SIG-M5 treated with dmso at 0.1 percent for 504 hours (cell line): ENCODE measurements at regions not wholly inside any gene's neighbourhood (a gene's known extent, or its start where the extent isn't known, plus 50 kb on each side); places are given as distances from the start of the nearest gene placed in this dataset.

Experiments
- DNase-seq: peaks from one replicate; lab custom pipeline; 2025; ENCODE audit not compliant: unreplicated experiment; lab: John Stamatoyannopoulos, UW

DNA sequence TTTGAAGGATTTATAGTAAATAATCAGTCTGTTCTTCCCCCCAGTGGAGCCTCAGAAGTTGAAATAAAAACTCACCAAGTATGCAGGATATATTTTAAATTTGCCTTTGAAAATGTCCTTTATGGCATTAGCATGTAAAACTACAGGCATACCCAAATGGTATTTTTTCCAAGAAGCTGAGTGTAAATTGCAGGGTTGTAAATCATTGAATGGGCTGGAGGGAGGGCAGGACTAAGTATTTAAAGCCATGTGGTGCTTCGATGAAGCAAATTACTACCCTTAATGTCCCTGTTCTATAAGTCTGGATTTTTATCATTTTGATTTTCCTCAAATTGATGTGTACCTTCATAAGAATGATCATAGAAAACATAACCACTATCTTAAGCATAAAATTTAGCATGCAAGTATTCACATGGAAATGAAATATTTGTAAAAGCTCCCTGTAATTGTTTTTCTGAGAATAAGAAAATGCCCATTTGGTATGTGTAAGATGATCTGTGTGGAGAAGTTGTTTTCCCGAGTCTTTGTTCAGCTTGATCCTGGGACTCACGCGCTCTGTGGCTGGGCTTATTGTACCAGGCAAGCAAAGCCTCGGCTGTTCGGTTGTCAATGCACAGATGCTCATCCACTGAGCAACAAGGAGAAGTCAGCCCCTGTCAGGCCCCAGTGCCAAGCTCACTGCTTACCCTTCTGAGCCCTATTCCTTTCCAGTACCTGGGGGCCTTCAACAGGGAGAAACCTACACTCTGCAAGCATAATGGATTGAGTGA, 66.7 kb downstream of the CD164 start:
- no peak for DNase-seq

- no peak for DNase-seq
Observed at GRCh38 chr6:109314313-109314712, 68.0 kb downstream of the CD164 start.

GRCh38 chr6:109313139-109313538, 69.1 kb downstream of the CD164 start:
- DNase-seq: no peak

DNA sequence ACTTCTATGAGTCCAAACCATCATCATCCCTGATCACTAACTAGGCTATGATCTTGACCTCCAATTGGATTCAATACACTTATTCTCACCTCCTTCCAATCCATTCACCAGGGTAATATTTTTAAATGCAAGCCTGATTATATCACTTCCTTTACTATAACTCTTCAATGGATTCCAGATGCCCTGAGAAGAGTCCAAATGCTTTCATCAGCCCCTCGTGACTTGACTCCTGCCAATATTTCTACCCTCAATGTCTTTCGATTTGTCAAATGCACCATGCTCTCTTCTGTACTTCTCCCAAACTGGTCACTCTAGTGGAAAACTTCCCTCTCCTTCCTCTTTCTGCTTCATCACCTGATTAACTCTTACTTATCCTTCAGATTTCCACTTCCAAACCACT, 70.8 kb downstream of the CD164 start:
- DNase-seq: no peak

DNA sequence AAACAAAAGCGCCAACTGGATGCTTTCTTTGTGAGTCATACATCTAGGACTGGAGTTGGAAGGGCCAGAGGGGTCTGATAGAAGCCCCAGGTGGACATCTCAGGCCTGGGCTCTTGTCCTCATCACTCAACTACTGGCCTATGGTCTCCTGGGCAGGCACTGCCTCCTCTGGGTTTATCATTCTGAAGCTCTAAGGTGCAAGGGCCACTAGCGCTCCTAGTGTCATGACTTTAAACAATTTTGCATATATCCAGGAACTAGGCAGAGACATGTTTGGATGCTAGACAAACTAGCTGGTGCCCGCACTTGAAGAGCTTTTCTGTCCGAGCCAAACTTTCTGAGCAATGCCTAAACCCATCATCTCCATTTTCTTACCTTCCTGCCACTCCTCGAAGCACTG, 72.3 kb downstream of the CD164 start:
- no peak for DNase-seq

- DNase-seq: peak; percentile 38
Observed at GRCh38 chr6:109308018-109308492, 74.2 kb downstream of the CD164 start.

- DNase-seq: no peak
Observed at GRCh38 chr6:109306733-109307132, 75.5 kb downstream of the CD164 start.

DNA sequence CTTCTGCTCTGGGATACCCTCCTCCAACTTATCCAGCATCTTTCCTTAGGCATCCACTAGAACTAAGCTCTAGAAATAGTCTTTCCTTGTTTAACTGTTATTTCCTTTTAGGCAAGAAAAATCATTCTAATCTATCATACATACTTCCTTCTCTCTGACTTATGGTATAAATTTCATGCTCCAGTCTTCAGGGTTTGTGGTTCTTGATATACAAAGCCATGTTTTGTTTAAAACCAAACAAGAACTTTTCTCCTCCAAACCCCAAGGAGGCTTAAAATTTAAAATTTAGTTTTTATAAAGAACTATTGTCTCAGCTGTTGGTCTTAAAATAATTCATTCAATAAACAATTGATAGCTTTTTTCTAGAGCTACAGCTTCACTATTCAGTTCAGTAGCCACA, 77.2 kb downstream of the CD164 start:
- no peak for DNase-seq

DNA sequence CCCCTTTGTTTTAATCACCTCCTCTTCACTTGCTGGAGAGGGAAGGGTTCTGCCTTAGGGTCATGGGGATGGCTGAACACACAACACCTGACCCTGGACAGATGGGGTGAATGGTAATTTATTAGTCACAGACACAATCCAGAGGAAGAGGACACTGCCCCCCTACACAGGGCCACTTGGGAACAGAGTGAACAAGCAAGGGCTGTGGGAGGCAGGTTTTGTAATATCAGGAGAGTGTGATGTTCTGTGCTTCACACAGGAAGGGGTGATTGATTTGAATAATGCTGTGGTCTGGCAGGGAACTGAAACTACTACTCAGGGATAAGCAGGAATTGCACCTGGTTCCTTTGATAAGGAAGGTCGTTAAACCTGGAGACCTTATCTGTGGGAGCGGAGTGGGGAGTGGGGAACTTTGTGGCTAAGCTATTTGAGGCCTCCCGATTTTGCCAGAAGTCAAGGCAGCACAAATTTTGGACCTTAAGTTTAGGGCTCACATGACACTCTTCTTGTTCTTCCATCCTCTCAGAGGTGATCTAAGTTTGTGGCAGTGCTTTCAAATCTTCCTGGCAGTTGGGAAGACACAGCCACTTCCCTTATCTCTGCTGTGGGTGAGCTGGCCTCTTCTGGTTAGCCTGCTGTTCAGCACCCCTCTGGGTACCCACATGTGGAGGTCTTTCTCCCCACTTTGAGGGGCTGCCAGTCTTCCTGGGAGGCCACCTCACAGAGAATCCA, 77.8 kb downstream of the CD164 start:
- no peak for DNase-seq

GRCh38 chr6:109303640-109304283, 78.5 kb downstream of the CD164 start:
- DNase-seq: no peak

DNA sequence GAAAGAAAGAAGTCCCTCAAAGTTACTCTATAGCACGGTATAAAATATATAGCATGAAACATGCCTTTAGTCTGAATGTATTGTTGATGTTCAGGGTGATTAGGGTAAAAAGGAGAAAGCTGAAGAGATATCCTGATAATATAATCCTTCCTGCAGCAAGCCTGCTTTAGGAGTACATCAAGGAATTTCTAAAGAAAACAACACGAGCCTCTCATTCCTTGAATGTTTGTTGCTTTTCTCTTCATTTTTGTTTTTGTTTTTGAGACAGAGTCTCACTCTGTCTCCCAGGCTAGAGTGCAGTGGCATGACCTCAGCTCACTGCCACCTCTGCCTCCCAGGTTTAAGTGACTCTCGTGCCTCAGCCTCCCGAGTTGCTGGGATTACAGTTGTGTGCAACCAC, 79.1 kb downstream of the CD164 start:
- no peak for DNase-seq

GRCh38 chr6:109302176-109302575, 80.1 kb downstream of the CD164 start:
- no peak for DNase-seq

- DNase-seq: no peak
Observed at GRCh38 chr6:109301418-109301817, 80.8 kb downstream of the CD164 start.

GRCh38 chr6:109300874-109301273, 81.4 kb downstream of the CD164 start:
- no peak for DNase-seq

DNA sequence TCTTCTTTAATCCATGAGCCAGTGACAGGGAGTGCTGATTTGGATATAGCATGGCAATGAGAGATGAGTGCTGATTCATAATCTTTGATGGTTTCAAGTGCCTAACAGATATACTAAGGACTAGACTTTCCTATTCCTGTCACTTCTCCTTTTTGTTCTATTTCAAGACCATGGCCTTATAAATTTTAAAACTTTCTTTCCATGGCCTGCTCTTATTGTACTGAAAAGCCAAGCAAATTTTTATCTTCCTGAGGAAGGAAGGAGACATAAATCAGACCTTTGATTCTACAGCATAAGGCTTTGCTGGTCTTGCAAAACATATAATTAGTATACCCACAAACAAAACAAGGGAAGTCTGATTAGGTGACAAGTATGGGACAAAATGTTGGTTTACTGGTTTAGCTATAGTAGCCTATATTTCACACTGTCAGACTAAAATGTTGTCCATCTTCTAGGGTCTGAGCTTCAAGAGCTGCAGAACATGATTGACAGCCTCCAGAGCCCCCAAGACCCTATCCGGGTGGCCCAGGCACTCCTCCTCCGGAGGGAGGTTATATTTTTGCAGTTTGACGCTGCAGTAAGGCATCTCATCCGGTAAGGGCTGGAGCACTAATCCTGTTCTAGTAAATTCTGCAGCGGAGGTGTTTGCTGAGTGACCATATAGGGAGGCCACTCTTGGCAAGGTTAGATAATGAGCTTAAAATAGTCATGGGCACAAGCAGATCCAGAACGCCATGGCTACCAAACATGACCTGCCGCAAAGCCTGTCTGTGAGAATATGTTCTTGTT, 82.3 kb downstream of the CD164 start:
- DNase-seq: peak; percentile 78

GRCh38 chr6:109299265-109299607, 83.0 kb downstream of the CD164 start:
- no peak for DNase-seq

DNA sequence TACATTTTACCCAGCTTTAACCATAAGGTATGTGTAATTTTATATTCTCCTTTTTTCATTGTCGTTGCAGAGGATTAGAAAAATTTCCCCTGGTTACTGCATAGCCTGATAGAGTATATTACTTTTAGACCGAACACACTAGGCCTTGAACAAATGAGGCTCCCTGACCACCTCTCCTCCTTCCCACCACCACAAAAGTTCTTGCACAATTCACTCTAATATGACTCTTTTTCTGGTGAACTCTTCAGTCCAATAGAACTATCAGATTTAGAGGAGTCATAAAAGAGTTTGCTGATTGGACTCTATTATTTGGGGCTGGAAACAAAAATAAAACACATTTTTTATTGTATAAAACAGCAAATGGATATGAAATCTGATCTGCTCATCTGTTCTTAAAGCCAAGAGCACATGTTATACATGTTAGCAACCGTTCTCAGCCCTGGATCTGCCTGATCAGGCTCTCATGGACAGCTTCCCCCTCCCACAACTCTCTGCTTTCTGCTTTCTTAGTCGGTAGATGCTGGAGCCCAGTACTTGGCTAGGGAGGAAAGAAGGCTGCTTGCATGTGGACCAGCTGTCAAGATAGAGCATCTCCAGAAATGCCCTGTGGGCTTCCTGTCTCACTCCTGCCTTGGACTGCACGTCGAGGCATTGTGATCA, 83.5 kb downstream of the CD164 start:
- no peak for DNase-seq

DNA sequence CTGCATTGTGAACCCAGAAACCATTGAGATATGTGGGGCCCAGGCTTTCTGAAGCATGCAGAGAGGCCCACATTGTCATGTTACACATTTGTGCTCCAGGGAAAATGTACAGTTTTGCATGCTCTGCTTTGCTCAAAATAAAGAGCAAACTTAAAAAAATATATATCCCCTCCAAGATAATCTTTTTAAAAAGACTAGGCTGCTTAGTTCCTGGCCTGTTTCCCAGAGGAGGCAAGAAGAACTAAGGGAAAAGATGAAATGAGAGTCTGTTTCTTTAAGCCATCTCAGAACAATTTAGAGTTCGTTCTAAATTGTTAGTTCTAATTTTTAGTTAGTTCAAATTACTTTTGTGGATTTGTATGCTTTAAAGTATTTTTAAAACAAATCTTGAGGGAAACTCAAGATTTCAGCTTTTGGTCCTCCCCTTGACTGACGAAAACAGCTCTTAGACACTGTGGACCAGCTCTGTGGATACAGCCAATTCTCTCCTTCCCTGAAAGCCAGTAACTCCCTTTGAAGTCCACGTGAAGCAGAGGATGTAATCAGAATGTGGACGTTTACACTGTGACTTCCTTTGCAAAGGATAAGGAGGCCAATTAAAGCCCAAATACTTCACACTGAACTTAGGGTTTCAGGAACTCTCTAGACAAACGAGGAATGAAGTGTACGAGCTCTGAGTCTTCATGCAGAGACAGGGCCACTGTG, 84.7 kb downstream of the CD164 start:
- no peak for DNase-seq

- DNase-seq: no peak
Observed at GRCh38 chr6:109296971-109297372, 85.3 kb downstream of the CD164 start.

GRCh38 chr6:109296452-109296851, 85.8 kb downstream of the CD164 start:
- peak; percentile 10 for DNase-seq
